ENCODE measurements at regions not wholly inside any gene's neighbourhood (a gene's known extent, or its start where the extent isn't known, plus 50 kb on each side); places are given as distances from the start of the nearest gene placed in this dataset.

- H3K4me3 ChIP-seq (ENCODE audit: low read depth, low read length) = no peak overlapping the region
- in situ Hi-C loops (cut with HindIII; ENCODE audit: low sequenced_read_pairs) = no loop called here
- TF ChIP-seq CTCF (IDR thresholded peaks at IDR 0.05; ENCODE audit: low read depth, low read length) = no peak
- no peak for DNase-seq (ENCODE audit: low read depth, low spot score)
Measured at GRCh38 chr15:61511756-61512155, 282.7 kb upstream of the RORA start.

GRCh38 chr15:61511089-61511488, 282.0 kb upstream of the RORA start:
- no peak for DNase-seq (ENCODE audit: low read depth, low spot score)
- no peak for TF ChIP-seq CTCF (IDR thresholded peaks at IDR 0.05; ENCODE audit: low read depth, low read length)

GRCh38 chr15:61509327-61509840, 280.3 kb upstream of the RORA start:
- TF ChIP-seq CTCF (IDR thresholded peaks at IDR 0.05; ENCODE audit: low read depth, low read length) = no peak
- in situ Hi-C loops (cut with HindIII; ENCODE audit: low sequenced_read_pairs) = no loop called here

More at GRCh38 chr15:61511089-61511488, 282.0 kb upstream of the RORA start:
- no peak overlapping the region for H3K4me3 ChIP-seq (ENCODE audit: low read depth, low read length)
- in situ Hi-C loops (cut with HindIII; ENCODE audit: low sequenced_read_pairs) = no loop called here

GRCh38 chr15:61503383-61503969, 274.4 kb upstream of the RORA start:
- no peak for DNase-seq (ENCODE audit: low read depth, low spot score)
- in situ Hi-C loops (cut with HindIII; ENCODE audit: low sequenced_read_pairs) = no loop called here
- H3K4me3 ChIP-seq (ENCODE audit: low read depth, low read length) = no peak overlapping the region
- no peak for TF ChIP-seq CTCF (IDR thresholded peaks at IDR 0.05; ENCODE audit: low read depth, low read length)

More at GRCh38 chr15:61509327-61509840, 280.3 kb upstream of the RORA start:
- no peak for DNase-seq (ENCODE audit: low read depth, low spot score)
- no peak overlapping the region for H3K4me3 ChIP-seq (ENCODE audit: low read depth, low read length)

GRCh38 chr15:61501815-61502389, 272.8 kb upstream of the RORA start:
- in situ Hi-C loops (cut with HindIII; ENCODE audit: low sequenced_read_pairs) = no loop called here

GRCh38 chr15:61500951-61501620, 272.0 kb upstream of the RORA start:
- no peak for TF ChIP-seq CTCF (IDR thresholded peaks at IDR 0.05; ENCODE audit: low read depth, low read length)
- no peak overlapping the region for H3K4me3 ChIP-seq (ENCODE audit: low read depth, low read length)
- no peak for DNase-seq (ENCODE audit: low read depth, low spot score)
- in situ Hi-C loops (cut with HindIII; ENCODE audit: low sequenced_read_pairs) = no loop called here

More at GRCh38 chr15:61501815-61502389, 272.8 kb upstream of the RORA start:
- no peak for DNase-seq (ENCODE audit: low read depth, low spot score)
- H3K4me3 ChIP-seq (ENCODE audit: low read depth, low read length) = no peak overlapping the region
- no peak for TF ChIP-seq CTCF (IDR thresholded peaks at IDR 0.05; ENCODE audit: low read depth, low read length)

Data from astrocyte of the spinal cord (primary cell).